ENCODE measurements at regions not wholly inside any gene's neighbourhood (a gene's known extent, or its start where the extent isn't known, plus 50 kb on each side); places are given as distances from the start of the nearest gene placed in this dataset.
"Not testable (repeated sequence)": the region's sequence is repeated elsewhere in the genome, so short reads cannot be mapped to it uniquely, and the experiment has no call there.

DNA sequence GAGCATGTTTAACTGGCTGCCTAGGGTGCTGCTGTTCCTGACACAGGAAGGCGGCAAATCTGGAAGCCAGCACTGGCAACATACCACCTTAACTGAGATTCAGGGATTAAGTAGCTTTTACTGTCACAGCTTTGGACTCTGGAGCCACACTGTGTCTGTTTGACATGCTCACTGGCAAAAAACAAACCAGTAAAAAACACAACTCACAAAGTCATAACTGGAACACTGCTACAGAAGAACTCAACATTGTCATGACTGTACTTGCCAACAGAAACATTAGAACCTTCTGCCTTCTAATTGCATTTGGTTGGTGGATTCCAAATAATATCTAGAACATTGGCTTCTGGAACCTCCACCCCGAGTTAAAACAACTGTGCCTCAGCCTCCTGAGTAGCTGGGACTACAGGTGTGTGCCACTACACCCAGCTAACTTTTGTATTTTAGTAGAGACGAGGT is 117.6 kb downstream of the TTC6 start:
- DNase-seq: no peak

DNA sequence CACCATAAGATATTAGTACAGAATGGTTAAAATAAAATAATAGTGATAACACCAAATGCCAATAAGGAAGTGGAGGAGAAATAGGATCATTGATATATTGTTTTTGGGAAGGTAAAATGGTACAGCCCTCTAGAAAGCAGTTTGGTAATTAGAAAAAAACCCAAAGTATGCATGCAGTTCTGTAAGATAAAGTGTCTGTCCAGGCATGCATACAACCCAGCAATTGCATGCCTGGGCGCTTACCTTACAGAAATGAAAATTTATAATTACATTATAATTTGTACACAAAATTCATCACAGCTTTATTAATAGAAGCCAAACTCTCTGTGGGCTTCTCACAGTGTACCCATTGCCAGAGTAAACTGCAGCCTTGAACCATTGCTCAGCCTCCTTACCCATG is 124.7 kb downstream of the TTC6 start:
- no peak for DNase-seq

DNA sequence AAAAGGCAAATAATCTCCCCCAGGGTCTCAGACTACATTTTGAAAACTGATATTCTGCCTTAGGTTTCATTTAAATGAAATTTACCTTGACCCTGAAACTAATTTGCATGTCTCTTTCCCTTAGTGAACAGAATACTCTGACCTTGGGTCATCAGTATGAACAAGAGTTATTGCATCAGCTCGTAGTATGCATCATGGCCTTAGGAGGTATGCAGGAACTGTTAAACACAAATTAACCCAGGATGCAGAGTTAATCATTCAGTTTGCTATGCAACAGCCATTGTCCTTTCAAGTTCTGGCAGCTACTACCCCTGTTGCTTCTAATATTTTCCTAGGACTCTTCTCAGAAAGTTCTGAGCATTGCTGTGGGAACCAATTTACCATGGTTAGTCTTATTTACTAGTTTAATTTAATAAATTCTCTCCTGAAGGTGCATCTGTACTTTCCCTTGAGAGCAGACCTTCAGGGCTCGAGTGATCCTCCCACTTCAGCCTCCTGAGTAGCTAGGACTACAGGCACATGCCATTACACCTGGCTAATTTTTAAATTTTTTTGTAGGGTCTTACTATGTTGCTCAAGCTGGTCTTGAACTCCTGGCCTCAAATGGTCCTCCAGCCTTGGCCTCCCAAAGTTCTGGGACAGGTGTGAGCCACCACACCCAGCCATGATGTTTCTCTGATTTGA is 126.7 kb downstream of the TTC6 start:
- no peak for DNase-seq

DNA sequence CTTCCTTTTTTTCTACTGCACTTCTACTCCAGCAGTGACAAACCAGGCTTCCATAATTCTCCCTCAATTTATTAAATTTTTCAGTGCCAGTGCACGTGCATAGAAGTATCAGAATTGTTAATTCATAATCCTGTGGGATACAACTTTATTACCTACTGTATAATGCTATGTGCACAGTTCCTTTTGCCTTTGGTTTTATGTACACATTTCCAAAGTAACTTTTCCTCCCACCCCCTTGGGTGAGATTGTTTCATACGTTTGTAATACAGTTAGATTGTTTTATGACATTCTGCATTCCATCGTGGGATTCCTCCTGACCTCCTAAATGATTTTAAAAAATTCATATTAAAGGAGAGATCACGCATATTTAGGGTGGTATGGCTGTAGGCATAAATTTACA is 128.1 kb downstream of the TTC6 start:
- DNase-seq: no peak

DNA sequence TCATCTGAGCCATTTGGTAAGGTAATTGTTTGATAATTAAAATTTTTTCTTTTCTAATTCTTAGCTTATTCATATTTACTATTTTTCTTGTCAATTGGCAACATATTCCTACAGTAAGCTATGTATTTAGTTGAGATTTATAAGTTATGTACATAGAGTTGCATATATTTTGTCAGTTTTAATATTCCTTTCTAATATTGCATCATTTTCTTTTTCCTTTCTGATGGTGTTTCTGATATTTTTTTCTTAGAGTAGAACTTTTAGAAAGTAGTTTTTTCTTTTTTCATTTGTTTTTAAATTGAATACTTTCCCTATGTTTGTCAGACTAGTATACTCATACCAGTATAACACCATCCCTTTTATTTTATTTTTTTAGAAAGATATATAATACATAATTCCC is 131.3 kb downstream of the TTC6 start:
- DNase-seq: no peak

DNA sequence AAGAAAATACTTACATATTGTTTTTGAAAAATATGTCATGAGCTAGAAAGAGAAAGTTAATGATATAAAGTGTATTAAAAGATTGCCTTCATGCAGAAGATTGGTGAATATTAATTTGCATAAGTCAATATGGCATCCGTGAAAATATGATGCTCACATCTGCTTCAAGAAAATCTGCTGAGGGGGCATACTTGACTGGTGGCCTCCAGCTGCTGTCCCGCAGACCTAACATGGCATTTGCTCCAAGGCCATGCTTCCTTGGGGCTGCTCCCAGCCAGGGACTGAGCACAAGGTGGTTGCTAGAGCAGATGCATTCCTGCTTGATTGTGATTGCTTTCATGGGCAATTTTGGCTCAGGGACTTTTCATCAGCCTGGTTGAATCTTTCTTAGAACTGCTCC is 133.8 kb downstream of the TTC6 start:
- no peak for DNase-seq

DNA sequence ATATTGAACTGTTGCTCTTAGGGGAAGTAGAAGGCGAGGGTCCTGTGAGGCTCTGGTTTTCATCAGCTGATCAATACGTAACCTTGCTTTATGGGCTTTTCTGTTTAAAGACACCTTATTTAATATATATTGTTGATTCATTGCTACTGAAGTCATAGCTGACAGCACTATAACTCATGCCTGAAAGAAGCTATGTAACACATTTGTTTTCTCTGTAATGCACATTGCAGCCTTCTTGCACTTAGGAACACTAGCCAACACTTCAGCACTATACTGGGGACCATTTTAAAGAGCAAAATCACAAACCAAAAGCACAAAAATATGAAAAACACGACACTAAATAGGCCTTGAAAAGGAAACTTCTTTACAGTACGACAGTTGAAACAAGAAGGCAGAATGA is 135.7 kb downstream of the TTC6 start:
- DNase-seq: no peak

DNA sequence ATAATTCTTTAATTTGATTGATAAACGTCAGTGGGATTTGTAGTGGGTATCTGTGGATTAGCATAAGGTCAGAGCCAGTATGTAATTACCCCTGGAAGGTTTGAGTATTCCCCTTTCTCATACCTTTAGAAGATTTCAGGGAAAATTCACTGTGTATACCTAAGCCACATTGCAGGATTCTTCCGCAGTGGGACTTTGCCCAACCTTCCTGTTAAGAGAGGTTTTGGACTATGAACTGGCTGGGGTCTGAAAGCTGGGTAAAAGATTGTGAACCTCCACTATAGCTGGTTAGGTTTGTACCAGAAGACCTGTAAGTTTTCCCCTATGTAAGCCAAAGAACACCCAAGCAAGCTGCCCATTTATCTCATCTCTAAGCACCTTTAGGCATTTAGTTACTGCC is 150.2 kb downstream of the TTC6 start:
- no peak for DNase-seq

DNA sequence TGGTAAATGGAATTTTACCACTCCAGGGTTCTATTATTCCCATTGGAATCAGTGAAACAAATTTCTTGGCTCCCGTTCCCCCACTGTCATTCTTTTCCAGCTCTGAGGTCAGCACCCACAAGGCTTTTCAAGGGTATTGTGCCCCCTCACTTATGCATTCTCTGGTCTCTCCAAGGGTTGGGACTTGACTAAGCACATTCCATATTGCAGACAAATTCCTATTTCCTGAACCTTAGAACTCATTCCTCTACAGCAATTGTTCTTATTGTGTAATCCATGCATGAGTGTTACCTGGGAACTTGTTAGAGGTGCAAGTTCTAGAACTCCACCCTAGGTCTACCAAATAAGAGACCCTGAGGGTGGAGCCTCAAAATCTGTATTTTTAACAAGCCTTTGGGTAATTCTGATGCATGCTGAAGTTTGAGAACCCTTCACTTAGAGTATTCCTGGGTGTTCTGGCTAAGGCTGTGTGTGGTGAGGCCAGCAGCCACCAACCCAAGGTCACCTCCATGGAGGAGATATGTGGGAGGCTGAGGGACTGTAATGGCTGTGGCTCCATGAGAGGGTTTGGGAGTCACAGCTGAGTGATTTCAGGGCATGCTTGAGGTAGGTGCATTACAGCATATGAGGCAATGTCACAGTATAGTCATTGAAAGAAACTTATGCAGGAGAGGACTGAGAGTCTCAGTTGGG is 150.9 kb downstream of the TTC6 start:
- DNase-seq: no peak

DNA sequence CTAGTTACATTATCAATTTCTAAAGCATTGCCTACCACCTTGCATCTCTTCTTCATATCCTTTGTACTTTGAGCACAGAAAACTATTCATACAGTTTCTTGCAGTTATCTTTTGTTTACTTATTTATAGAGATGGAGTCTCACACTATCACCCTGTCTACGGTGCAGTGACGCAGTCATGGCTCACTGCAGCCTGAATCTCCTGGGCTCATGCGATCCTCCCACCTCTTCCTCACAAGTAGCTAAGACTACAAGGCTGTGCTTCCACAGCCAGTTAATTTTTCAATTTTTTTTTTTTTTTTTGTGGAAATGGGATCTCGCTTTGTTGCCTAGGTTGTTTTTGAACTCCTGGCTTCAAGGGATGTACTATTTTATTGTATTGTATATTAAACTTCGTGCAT is 158.0 kb downstream of the TTC6 start:
- DNase-seq: no peak

DNA sequence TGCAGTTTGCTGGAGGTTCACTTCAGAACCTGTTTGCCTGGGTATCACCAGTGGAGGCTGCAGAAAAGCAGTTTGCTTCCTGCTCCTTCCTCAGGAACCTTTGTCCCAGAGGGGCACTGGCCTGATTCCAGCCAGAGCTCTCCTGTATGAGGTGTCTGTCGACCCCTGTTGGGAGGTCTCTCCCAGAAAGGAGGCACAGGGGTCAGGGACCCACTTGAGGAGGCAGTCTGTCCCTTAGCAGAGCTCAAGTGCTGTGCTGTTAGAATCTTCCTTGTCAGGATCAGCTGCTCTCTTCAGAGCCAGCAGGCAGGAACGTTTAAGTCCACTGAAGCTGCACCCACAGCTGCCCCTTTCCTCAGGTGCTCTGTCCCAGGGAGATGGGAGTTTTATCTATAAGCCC is 164.8 kb downstream of the TTC6 start:
- not testable (repeated sequence) for DNase-seq

DNA sequence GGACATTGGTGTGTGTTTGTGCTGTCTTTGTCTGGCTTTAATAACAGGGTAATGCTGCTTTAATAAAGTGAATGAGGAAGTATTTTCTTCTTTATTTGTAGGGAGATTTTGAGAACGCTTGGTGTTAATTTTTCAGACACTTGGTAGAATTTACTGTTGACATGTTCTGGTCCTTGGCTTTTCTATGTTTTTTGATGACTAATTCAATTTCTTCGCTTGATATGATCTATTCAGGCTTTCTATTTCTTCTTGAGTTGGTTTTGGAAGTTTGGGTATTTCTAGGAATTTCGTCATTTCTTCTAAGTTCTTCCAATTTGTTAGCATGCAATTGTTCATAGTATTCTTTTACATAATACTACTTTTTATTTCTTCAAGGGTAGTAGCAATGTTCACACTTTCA is 167.8 kb downstream of the TTC6 start:
- no peak for DNase-seq

DNA sequence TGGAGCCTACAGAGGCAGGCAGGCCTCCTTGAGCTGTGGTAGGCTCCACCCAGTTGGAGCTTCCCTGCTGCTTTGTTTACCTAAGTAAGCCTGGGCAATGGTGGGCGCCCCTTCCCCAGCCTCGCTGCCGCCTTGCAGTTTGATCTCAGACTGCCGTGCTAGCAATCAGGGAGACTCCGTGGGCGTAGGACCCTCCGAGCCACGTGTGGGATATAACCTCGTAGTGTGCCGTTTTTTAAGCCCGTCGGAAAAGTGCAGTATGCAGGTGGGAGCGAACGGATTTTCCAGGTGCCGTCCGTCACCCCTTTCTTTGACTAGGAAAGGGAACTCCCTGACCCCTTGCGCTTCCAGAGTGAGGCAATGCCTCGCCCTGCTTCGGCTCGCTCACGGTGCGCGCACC is 176.9 kb downstream of the TTC6 start:
- DNase-seq: not testable (repeated sequence)

DNA sequence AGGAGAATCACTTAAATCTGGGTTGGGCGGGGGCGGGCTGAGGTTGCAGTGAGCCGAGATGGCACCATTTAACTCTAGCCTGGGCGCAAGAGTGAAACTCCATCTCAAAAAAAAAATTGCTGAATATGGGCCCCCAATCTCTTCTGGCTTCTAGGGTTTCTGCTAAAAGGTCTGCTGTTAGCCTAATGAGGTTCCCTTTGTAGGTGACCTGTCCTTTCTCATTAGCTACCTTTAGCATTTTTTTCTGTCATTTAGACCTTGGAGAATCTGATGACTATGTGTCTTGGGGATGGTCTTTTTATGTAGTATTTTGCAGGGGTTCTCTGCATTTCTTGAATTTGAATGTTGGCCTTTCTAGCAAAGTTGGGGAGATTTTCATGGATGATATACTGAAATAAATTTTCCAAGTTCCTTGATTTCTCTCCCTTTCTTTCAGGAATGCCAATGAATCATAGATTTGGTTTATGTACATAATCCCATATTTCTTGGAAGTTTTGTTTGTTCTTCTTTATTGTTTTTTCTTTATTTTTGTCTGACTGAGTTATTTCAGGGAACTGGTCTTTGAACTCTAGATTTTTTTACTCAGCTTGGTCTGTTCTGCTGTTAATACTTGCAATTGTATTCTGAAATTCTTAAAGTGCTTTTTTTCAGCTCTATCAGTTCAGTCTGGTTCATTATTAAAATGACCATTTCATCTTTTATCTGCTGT is 181.5 kb downstream of the TTC6 start:
- no peak for DNase-seq

DNA sequence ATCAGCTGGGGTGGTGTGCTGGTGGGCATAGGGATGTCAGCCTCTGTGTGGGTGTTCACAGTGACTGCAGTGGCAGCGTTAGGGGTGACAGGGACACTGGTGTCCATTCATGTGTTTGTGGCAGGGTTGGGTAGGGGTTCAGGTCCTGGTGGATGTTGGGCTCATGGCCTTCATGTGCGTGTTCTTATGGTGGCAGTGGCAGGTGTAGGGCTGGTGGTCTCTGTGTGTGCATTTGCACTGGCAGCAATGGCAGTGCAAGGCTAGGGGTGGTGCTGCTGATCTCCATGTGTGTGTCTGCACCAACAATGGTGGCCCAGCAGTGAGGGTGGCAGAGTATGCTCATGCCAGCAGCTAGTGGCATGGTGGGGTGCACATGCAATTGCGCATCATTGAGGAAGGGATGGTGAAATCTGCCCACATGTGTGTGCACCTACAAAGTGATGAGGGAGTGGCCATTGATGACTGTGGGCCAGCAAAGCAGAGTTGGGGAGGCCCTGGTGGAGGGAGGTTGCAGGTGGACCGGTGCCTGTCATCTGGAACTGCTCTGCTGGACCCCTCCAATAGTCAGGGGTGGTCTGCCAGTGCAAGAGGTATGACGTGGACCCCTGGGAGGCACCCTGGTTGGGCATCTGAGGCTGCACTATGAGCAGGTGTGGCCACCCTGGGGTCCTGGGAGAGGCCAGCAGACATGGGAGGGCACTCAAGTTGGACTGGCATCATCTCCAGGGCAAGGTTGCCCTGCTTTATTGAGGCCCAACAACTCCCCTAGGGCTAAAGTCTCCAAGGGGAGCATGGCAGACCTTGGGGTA is 182.9 kb downstream of the TTC6 start:
- no peak for DNase-seq

DNA sequence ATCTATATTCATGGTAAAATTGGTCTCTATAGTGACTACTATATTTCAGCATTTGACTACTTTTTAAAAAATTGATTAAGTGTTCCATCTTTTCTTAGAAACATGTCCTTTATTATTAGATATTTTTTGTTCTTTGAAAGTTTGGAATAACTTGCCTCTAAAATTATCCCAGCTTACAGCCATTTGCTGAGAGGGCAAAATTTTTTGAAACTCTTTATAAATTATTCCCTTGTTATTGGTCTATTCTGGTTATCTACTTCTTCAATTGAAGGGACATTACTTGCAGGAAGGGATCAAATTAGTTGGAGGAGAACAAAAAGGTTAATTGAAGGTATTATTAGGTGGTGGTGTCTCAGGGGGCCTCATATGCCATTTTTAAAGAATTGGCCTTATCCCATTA is 184.1 kb downstream of the TTC6 start:
- no peak for DNase-seq

DNA sequence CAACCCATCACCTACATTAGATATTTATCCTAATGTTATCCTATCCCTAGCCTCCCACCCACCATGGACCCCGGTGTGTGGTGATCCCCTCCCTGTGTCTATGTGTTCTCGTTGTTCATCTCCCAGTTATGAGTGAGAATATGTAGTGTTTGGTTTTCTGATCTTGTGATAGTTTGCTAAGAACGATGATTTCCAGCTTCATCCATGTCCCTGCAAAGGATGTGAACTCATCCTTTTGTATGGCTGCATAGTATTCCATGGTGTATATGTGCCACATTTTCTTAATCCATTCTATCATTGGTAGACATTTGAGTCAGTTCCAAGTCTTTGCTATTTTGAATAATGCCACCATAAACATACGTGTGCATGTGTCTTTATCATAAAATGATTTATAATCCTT is 185.3 kb downstream of the TTC6 start:
- not testable (repeated sequence) for DNase-seq

DNA sequence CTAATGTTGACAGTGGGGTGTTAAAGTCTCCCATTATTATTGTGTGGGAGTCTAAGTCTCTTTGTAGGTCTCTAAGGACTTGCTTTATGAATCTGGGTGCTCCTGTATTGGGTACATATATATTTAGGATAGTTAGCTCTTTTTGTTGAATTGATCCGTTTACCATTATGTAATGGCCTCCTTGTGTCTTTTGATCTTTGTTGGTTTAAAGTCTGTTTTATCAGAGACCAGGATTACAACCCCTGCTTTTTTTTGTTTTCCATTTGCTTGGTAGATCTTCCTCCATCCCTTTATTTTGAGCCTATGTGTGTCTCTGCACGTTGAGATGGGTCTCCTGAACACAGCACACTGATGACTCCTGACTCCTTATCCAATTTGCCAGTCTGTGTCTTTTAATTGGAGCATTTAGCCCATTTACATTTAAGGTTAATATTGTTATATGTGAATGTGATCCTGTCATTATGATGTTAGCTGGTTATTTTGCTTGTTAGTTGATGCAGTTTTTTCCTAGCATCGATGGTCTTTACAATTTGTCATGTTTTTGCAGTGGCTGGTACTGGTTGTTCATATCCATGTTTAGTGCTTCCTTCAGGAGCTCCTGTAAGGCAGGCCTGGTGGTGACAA is 188.9 kb downstream of the TTC6 start:
- not testable (repeated sequence) for DNase-seq

DNA sequence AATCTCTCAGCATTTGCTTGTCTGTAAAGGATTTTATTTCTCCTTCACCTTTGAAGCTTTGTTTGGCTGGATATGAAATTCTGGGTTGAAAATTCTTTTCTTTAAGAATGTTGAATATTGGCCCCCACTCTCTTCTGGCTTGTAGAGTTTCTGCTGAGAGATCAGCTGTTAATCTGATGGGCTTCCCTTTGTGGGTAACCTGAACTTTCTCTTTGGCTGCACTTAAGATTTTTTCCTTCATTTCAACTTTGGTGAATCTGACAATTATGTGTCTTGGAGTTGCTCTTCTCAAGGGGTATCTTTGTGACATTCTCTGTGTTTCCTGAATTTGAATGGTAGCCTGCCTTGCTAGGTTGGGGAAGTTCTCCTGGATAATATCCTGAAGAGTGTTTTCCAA is 189.4 kb downstream of the TTC6 start:
- DNase-seq: not testable (repeated sequence)

DNA sequence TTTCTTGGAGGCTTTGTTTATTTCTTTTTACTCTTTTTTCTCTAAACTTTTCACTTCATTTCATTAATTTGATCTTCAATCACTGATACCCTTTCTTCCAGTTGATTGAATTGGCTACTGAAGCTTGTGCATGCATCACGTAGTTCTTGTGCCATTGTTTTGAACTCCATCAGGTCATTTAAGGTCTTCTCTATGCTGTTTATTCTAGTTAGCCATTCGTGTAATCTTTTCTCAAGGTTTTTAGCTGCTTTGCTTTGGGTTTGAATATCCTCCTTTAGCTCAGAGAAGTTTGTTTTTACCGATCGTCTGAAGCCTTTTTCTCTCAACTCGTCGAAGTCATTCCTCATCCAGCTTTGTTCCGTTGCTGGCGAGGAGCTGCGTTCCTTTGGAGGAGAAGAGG is 189.9 kb downstream of the TTC6 start:
- not testable (repeated sequence) for DNase-seq

DNA sequence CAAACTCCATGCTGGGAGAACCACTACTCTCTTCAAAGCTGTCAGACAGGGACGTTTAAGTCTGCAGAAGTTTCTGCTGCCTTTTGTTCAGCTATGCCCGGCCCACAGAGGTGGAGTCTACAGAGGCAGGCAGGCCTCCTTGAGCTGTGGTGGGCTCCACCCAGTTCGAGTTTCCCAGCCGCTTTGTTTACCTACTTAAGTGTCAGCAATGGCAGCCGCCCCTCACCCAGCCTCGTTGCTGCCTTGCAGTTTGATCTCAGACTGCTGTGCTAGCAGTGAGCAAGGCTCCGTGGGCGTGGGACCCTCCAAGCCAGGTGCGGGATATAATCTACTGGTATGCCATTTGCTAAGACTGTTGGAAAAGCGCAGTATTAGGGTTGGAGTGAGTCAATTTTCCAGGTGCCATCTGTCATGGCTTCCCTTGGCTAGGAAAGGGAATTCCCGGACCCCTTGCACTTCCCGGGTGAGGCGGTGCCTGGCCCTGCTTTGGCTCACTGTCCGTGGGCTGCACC is 190.7 kb downstream of the TTC6 start:
- DNase-seq: not testable (repeated sequence)

DNA sequence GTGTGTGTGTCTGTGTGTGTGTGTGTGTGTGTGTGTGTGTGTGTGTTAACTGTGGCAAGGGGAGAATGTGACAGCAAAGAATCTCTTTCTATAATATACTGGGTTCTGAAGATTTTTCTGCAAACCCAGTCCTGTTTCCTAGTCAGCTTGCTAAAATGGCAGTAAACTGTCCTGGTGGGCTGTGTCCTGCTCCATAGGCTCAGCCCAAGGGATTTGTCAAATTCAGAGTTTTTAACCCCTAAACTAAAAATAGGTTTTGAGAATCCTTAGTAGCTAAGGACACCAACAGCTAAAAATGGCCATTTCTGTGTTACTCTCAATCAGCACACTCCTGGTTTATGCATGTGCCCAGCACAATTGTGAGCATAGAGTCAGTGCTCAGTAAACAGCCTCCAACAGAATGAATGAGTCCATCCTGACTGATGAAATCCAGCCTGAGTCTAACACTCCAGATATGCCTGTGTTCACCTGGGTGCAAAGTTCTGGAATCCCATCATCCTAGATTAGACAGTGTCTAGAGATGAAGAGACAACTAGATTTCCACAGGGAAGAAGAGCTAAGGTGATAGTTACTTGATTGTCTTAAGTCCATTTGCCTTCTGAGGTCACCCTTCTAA is 192.6 kb downstream of the TTC6 start:
- DNase-seq: no peak
